A673 (cell line): ENCODE measurements at regions not wholly inside any gene's neighbourhood (a gene's known extent, or its start where the extent isn't known, plus 50 kb on each side); places are given as distances from the start of the nearest gene placed in this dataset.
A peak's percentile ranks its signal among the peaks of the same experiment; 100 is the strongest.

ENCODE experiments used
- BruUV-seq: library from RNA; stranded (reverse); fragments of 400-500 nt; replicated peaks from 2 replicates; lab custom pipeline; 2021; lab: Mats Ljungman, UMichigan
- CTCF ChIA-PET: fragments of 300-600 bp; sonication (Branson Sonifier 250); formaldehyde crosslinking; loops from one replicate; lab custom pipeline; 2022; ENCODE audit warnings: antibody characterized with exemption; lab: Charles Lee
- POLR2A ChIA-PET: fragments of 300-600 bp; sonication (Branson Sonifier 250); formaldehyde crosslinking; loops from one replicate; lab custom pipeline; 2022; ENCODE audit warnings: antibody characterized with exemption; ENCODE audit not compliant: low non-redundant PET; lab: Charles Lee
- DNase-seq: peaks from one replicate; pipeline ENCODE4 v3.0.0-alpha.2; 2015; ENCODE audit warnings: low spot score
- H3K27ac ChIP-seq: fragments of 200-600 bp; sonication (generic); 2 replicates; pipeline ENCODE4 v1.5.1; 2016; ENCODE audit warnings: mixed run types, low read depth, mild to moderate bottlenecking, mixed read lengths, antibody characterized with exemption, low read length; ENCODE audit not compliant: poor library complexity, severe bottlenecking
- H3K27me3 ChIP-seq: fragments of 200-600 bp; sonication (generic); replicated peaks from 2 replicates; pipeline ENCODE4 v1.6.1; 2017; ENCODE audit warnings: mixed run types, low read depth, mild to moderate bottlenecking, mixed read lengths, antibody characterized with exemption, low read length; ENCODE audit not compliant: insufficient read depth, poor library complexity
- H3K36me3 ChIP-seq: fragments of 200-600 bp; sonication (generic); 2 replicates; pipeline ENCODE4 v1.6.1; 2016; ENCODE audit warnings: mixed run types, mild to moderate bottlenecking, mixed read lengths, antibody characterized with exemption, low read length; ENCODE audit not compliant: insufficient read depth, poor library complexity, severe bottlenecking
- H3K4me1 ChIP-seq: fragments of 200-600 bp; sonication (generic); 2 replicates; pipeline ENCODE4 v1.6.1; 2017; ENCODE audit warnings: mixed run types, mild to moderate bottlenecking, mixed read lengths, antibody characterized with exemption, low read length; ENCODE audit not compliant: insufficient read depth, poor library complexity, severe bottlenecking
- H3K4me3 ChIP-seq: fragments of 200-600 bp; sonication (generic); 2 replicates; pipeline ENCODE4 v1.5.1; 2016; ENCODE audit warnings: low read depth, mixed run types, mild to moderate bottlenecking, mixed read lengths, low read length; ENCODE audit not compliant: poor library complexity, severe bottlenecking
- H3K9me3 ChIP-seq: fragments of 200-600 bp; sonication (generic); 2 replicates; pipeline ENCODE4 v1.6.1; 2016; ENCODE audit warnings: mixed run types, low read depth, mild to moderate bottlenecking, mixed read lengths, antibody characterized with exemption, low read length; ENCODE audit not compliant: poor library complexity, severe bottlenecking
- CTCF ChIP-seq: fragments of 300-800, 200-600 bp; sonication (generic); conservative IDR thresholded peaks from 2 replicates; pipeline ENCODE4 v1.5.1; 2017; ENCODE audit warnings: low read depth, mild to moderate bottlenecking, antibody characterized with exemption, low read length, moderate library complexity, mixed read lengths
- EZH2 ChIP-seq: fragments of 200-600 bp; sonication (generic); IDR thresholded peaks from 2 replicates; pipeline ENCODE4 v1.6.1; 2017; ENCODE audit warnings: borderline replicate concordance, low read depth, mild to moderate bottlenecking, mixed read lengths, antibody characterized with exemption, low read length; ENCODE audit not compliant: poor library complexity, severe bottlenecking
- intact Hi-C: fragments of 100-400 bp; cut with micrococcal nuclease; formaldehyde crosslinking; loops from one replicate; pipeline ENCODE4 v1.10.0; 2022; ENCODE audit not compliant: unreplicated experiment

- Histone ChIP-seq H3K27me3 (no peaks in the 10 kb centered on the region), H3K36me3 (peaks cover 43% of the 10 kb centered on the region), H3K9me3 (no peaks in the 10 kb centered on the region), H3K4me1 (peaks cover 20% of the 10 kb centered on the region), H3K4me3 (no peak overlapping the region), H3K27ac (no peak overlapping the region)
- BruUV-seq, result no TSS peak
- POLR2A ChIA-PET, result interaction anchor here (0.6 to 0.7 kb wide), 2 partner anchors 22 to 472 kb away, joined by 8 to 9 read pairs; no protein-coding TSS in a partner anchor
- no peak for DNase-seq
- TF ChIP-seq CTCF (no peak), EZH2 (no peak)
- intact Hi-C loops, result no loop called here
- CTCF ChIA-PET, result no interaction called here
Observed at GRCh38 chrX:45846328-45846727, 645.7 kb upstream of the DIPK2B start.

GRCh38 chrX:45845142-45845541 lies 644.5 kb upstream of the DIPK2B start:
- POLR2A ChIA-PET, result no interaction called here

GRCh38 chrX:45843518-45843917 lies 642.8 kb upstream of the DIPK2B start:
- intact Hi-C loops, result no loop called here
- H3K4me1 ChIP-seq, result peaks cover 20% of the 10 kb centered on the region
- H3K27me3 ChIP-seq, result no peaks in the 10 kb centered on the region
- no TSS peak for BruUV-seq
- ChIA-PET POLR2A (no interaction called here), CTCF (interaction anchor here (0.5 kb wide), 1 partner anchor 24 kb away, joined by 3 read pairs; no protein-coding TSS in a partner anchor)
- peaks cover 42% of the 10 kb centered on the region for H3K36me3 ChIP-seq
- no peaks in the 10 kb centered on the region for H3K9me3 ChIP-seq
- DNase-seq, result peak; percentile 28
- no peak for TF ChIP-seq EZH2
- peak; percentile 29; the same call in 1 of the 2 replicates for TF ChIP-seq CTCF
- no peak overlapping the region for H3K4me3 ChIP-seq
- no peak overlapping the region for H3K27ac ChIP-seq

More at GRCh38 chrX:45845142-45845541, 644.5 kb upstream of the DIPK2B start:
- Histone ChIP-seq H3K9me3 (no peaks in the 10 kb centered on the region), H3K4me3 (no peak overlapping the region), H3K27me3 (no peaks in the 10 kb centered on the region), H3K27ac (no peak overlapping the region), H3K4me1 (peaks cover 20% of the 10 kb centered on the region), H3K36me3 (peaks cover 46% of the 10 kb centered on the region)
- TF ChIP-seq CTCF (no peak), EZH2 (no peak)
- intact Hi-C loops, result no loop called here
- DNase-seq, result no peak
- BruUV-seq, result no TSS peak
- CTCF ChIA-PET, result no interaction called here
